ENCODE measurements at regions not wholly inside any gene's neighbourhood (a gene's known extent, or its start where the extent isn't known, plus 50 kb on each side); places are given as distances from the start of the nearest gene placed in this dataset.

GRCh38 chr12:66962290-66962689, 283.4 kb upstream of the GRIP1 start:
- ChIA-PET POLR2A (no interaction called here), CTCF (ENCODE audit: low intra/inter-chr PET ratio, low total read pairs) (no interaction called here)
- WGBS (ENCODE audit: low lambda C conversion rate) = 28% methylated on average over 9 of the region's 9 CpGs
- no peaks in the 10 kb centered on the region for H4K20me1 ChIP-seq (ENCODE audit: insufficient read depth, low read length)
- no peak overlapping the region for H3K27ac ChIP-seq (ENCODE audit: extremely low read length, insufficient read depth, low read length)
- H3K4me2 ChIP-seq (ENCODE audit: low read depth, low read length) = no peak overlapping the region
- no peak overlapping the region for H3K4me3 ChIP-seq (replicated peaks in 1 of 3; ENCODE audit: insufficient read depth in 1 of 3, low read depth in 2 of 3, low read length in 3 of 3)
- H3K27me3 ChIP-seq (ENCODE audit: control insufficient read depth in 1 of 2, insufficient read depth in 2 of 2, low read length in 2 of 2) = no peaks in the 10 kb centered on the region; a peak in 1 of 5 replicates
- no peaks in the 10 kb centered on the region for H3K79me2 ChIP-seq (ENCODE audit: insufficient read depth, low read length)
- H2AFZ ChIP-seq (ENCODE audit: low read length) = no peak overlapping the region
- ATAC-seq (no peak), DNase-seq (ENCODE audit: low spot score) (no peak), FAIRE-seq (no peak)
- TF ChIP-seq HNRNPL (IDR thresholded peaks at IDR 0.05; ENCODE audit: low read depth, low read length) (no peak), MAFG (CRISPR knock-in tag; IDR thresholded peaks at IDR 0.05) (no peak), ZNF775 (CRISPR knock-in tag; IDR thresholded peaks at IDR 0.05; ENCODE audit: borderline replicate concordance) (no peak), SKIL (CRISPR knock-in tag; IDR thresholded peaks at IDR 0.05; ENCODE audit: borderline replicate concordance) (no peak), ZNF160 (CRISPR knock-in tag; IDR thresholded peaks at IDR 0.05) (no peak), RXRA (CRISPR knock-in tag; IDR thresholded peaks at IDR 0.05) (no peak), ZNF234 (CRISPR knock-in tag; conservative IDR thresholded peaks at IDR 0.05) (no peak), TMF1 (CRISPR knock-in tag; IDR thresholded peaks at IDR 0.05; ENCODE audit: low read depth) (no peak), ZNF572 (CRISPR knock-in tag; IDR thresholded peaks at IDR 0.05) (no peak), SMARCE1 (IDR thresholded peaks at IDR 0.05; ENCODE audit: borderline replicate concordance) (no peak)
- TF ChIP-seq, protein P1, sequence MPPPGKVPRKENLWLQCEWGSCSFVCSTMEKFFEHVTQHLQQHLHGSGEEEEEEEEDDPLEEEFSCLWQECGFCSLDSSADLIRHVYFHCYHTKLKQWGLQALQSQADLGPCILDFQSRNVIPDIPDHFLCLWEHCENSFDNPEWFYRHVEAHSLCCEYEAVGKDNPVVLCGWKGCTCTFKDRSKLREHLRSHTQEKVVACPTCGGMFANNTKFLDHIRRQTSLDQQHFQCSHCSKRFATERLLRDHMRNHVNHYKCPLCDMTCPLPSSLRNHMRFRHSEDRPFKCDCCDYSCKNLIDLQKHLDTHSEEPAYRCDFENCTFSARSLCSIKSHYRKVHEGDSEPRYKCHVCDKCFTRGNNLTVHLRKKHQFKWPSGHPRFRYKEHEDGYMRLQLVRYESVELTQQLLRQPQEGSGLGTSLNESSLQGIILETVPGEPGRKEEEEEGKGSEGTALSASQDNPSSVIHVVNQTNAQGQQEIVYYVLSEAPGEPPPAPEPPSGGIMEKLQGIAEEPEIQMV (CRISPR knock-in tag; IDR thresholded peaks at IDR 0.05; ENCODE audit: low read depth) = no peak
- TF ChIP-seq, protein P2, sequence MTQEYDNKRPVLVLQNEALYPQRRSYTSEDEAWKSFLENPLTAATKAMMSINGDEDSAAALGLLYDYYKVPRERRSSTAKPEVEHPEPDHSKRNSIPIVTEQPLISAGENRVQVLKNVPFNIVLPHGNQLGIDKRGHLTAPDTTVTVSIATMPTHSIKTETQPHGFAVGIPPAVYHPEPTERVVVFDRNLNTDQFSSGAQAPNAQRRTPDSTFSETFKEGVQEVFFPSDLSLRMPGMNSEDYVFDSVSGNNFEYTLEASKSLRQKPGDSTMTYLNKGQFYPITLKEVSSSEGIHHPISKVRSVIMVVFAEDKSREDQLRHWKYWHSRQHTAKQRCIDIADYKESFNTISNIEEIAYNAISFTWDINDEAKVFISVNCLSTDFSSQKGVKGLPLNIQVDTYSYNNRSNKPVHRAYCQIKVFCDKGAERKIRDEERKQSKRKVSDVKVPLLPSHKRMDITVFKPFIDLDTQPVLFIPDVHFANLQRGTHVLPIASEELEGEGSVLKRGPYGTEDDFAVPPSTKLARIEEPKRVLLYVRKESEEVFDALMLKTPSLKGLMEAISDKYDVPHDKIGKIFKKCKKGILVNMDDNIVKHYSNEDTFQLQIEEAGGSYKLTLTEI (CRISPR knock-in tag; conservative IDR thresholded peaks at IDR 0.05) = no peak
- TF ChIP-seq, protein P3, sequence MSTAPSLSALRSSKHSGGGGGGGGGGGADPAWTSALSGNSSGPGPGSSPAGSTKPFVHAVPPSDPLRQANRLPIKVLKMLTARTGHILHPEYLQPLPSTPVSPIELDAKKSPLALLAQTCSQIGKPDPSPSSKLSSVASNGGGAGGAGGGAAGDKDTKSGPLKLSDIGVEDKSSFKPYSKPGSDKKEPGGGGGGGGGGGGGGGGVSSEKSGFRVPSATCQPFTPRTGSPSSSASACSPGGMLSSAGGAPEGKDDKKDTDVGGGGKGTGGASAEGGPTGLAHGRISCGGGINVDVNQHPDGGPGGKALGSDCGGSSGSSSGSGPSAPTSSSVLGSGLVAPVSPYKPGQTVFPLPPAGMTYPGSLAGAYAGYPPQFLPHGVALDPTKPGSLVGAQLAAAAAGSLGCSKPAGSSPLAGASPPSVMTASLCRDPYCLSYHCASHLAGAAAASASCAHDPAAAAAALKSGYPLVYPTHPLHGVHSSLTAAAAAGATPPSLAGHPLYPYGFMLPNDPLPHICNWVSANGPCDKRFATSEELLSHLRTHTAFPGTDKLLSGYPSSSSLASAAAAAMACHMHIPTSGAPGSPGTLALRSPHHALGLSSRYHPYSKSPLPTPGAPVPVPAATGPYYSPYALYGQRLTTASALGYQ (CRISPR knock-in tag; IDR thresholded peaks at IDR 0.05) = no peak
- no peak overlapping the region for H3K9ac ChIP-seq (ENCODE audit: insufficient read depth, low read depth, low read length)
- H3K36me3 ChIP-seq (replicated peaks in 1 of 2; ENCODE audit: control insufficient read depth in 1 of 2, insufficient read depth in 2 of 2, low read length in 2 of 2) = no peaks in the 10 kb centered on the region
- BruUV-seq (replicated peaks) = no TSS peak
- H3K4me1 ChIP-seq (ENCODE audit: insufficient read depth, low read length) = no peaks in the 10 kb centered on the region
- in situ Hi-C loops (cut with HindIII; ENCODE audit: extremely low pct_ligation_motif_present, low pct_unique_long_range_greater_than_20kb) (no loop called here), intact Hi-C loops (cut with micrococcal nuclease; ENCODE audit: unreplicated experiment) (no loop called here)
- no peaks in the 10 kb centered on the region for H3K9me3 ChIP-seq (ENCODE audit: low read length)

Data from HepG2 (cell line).